ENCODE measurements at regions not wholly inside any gene's neighbourhood (a gene's known extent, or its start where the extent isn't known, plus 50 kb on each side); places are given as distances from the start of the nearest gene placed in this dataset.

DNA sequence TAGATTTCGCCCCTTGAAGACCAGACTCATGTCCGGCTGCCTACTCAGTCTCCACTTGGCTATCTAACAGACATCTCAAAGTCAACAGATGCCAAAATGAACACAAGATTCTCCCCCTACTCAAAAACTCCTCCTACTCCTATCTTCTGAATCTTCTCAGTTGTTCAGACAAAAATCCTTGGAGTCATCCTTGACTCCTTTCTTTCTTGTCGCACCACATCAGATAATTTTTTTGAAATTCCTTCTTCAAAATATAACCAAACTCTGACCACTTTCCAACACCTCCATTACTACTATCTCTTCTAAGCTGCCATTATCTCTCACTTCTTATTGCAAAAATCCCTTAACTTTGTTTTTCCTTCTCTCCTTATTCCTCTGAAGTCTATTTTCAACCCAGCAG lies 141.9 kb upstream of the SLC7A14 start:
- TF ChIP-seq EP300 (IDR thresholded peaks at IDR 0.05) (no peak), POLR2A (IDR thresholded peaks at IDR 0.05; ENCODE audit: low read depth) (no peak), POLR2AphosphoS5 (IDR thresholded peaks at IDR 0.05) (no peak)
- TF ChIP-seq, protein P1, sequence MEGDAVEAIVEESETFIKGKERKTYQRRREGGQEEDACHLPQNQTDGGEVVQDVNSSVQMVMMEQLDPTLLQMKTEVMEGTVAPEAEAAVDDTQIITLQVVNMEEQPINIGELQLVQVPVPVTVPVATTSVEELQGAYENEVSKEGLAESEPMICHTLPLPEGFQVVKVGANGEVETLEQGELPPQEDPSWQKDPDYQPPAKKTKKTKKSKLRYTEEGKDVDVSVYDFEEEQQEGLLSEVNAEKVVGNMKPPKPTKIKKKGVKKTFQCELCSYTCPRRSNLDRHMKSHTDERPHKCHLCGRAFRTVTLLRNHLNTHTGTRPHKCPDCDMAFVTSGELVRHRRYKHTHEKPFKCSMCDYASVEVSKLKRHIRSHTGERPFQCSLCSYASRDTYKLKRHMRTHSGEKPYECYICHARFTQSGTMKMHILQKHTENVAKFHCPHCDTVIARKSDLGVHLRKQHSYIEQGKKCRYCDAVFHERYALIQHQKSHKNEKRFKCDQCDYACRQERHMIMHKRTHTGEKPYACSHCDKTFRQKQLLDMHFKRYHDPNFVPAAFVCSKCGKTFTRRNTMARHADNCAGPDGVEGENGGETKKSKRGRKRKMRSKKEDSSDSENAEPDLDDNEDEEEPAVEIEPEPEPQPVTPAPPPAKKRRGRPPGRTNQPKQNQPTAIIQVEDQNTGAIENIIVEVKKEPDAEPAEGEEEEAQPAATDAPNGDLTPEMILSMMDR (IDR thresholded peaks at IDR 0.05), result no peak

All from esophagus muscularis mucosa (tissue), 4 donors.